ENCODE measurements at regions not wholly inside any gene's neighbourhood (a gene's known extent, or its start where the extent isn't known, plus 50 kb on each side); places are given as distances from the start of the nearest gene placed in this dataset.
"Not testable (repeated sequence)": the region's sequence is repeated elsewhere in the genome, so short reads cannot be mapped to it uniquely, and the experiment has no call there.

DNA sequence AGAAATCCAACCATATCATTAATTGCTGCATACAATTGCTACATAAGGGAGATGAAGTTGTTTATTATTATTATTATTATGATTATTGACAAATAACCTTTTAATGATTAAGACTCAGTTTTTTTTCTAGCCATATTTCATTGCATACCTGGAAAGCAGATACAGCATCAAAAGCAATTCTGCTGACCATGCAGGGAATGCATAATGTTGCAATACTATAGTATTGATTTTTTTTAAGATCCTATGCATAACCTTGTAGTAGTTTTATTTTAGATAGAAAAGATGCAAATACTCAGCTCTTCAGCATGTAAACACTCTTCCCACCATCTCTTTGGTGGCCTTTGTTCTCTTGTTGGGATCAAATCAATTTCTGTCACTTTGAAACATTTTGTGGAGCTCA is 300.9 kb upstream of the MAP3K7 start:
- DNase-seq: no peak

GRCh38 chr6:90885611-90886056 is 298.8 kb upstream of the MAP3K7 start:
- no peak for DNase-seq

GRCh38 chr6:90885137-90885536 is 298.3 kb upstream of the MAP3K7 start:
- DNase-seq: not testable (repeated sequence)

GRCh38 chr6:90877616-90878015 is 290.7 kb upstream of the MAP3K7 start:
- no peak for DNase-seq

DNA sequence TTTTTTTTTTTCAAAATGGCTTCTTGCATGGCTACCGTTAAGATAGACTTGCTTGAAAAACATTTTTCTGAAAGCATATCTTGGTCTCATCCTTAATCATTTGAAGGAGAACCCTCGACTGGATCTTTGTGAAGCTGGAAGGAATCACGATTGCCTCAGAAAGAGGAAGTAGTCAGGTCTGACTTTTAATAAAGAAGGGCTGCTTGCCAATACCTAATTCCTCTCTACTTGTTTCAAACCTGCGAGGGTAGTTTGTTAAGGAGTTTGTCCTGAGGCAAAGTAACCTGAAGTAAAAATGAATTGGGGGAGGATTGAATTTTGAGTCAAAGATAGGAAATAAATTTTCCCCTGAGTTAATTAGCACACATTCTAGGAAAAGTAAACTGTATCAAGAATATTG is 288.1 kb upstream of the MAP3K7 start:
- no peak for DNase-seq

DNA sequence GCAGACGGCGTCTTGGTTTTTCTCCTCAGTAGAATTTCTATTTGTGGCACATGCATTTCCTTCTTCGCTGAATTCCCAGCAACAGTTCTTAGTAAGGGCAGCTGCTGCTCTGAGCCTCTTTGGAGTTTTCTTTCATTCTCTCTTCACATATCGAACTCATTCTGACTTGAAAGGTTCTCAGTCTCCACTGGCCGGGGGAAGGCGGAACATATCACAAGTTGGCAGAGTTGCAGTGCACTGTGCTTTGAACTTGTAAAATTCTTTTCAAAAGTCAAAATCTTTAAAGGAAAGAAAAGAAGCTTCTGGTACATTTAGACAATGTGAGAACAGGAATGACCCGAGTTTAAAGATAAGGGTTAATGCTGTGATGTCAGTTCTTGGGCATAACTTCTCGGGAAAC is 286.1 kb upstream of the MAP3K7 start:
- no peak for DNase-seq

- DNase-seq: no peak
Measured at GRCh38 chr6:90870561-90870960, 283.7 kb upstream of the MAP3K7 start.

DNA sequence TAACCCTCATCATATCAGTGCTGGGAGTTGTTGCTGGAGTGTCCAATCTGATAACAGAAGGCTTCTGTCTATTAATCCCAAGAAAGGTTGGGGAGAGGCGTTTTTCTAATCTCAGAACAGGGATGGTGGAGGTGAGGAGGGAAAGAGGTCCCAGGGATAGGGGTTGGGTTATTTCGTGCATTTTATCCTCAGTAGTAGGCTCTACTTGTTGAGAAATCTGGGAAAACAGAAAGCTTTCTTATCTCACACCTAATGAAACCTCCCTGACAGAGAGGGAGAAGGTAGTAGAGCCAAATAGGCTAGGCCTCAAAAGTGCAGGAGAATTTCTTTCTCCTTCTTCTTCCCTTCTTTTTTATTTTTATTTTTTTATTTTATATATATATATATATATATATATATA is 281.8 kb upstream of the MAP3K7 start:
- no peak for DNase-seq

- no peak for DNase-seq
Measured at GRCh38 chr6:90868256-90868655, 281.4 kb upstream of the MAP3K7 start.

GRCh38 chr6:90865513-90865912 is 278.6 kb upstream of the MAP3K7 start:
- DNase-seq: no peak

GRCh38 chr6:90863043-90863442 is 276.2 kb upstream of the MAP3K7 start:
- DNase-seq: no peak

GRCh38 chr6:90860822-90861601 is 274.1 kb upstream of the MAP3K7 start:
- DNase-seq: no peak

- no peak for DNase-seq
Measured at GRCh38 chr6:90859612-90860011, 272.7 kb upstream of the MAP3K7 start.

DNA sequence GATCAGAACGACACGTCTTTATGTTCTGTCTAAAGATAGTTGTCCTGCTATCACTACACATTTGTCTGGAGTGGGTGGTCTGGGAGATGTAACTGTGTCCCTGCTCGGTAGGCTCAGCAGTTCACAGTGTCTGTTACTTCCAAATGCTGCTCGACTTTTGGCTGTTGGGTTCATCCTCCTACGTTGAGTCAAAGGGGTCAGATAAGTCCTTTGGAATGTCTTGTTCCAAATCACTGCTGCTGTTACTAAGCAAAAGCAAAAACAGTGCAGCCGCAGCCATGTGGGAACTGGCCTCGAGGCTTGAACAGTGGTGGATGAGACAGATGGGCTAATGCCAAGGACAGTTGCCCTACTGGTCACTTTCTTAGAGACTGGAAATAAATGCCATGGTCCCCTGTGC is 272.2 kb upstream of the MAP3K7 start:
- DNase-seq: no peak

- DNase-seq: no peak
Measured at GRCh38 chr6:90849686-90850085, 262.8 kb upstream of the MAP3K7 start.

- DNase-seq: no peak
Measured at GRCh38 chr6:90846824-90847223, 260.0 kb upstream of the MAP3K7 start.

- DNase-seq: no peak
Measured at GRCh38 chr6:90835596-90836212, 248.8 kb upstream of the MAP3K7 start.

GRCh38 chr6:90829311-90829710 is 242.4 kb upstream of the MAP3K7 start:
- no peak for DNase-seq

- DNase-seq: no peak
Measured at GRCh38 chr6:90820436-90820835, 233.6 kb upstream of the MAP3K7 start.

DNA sequence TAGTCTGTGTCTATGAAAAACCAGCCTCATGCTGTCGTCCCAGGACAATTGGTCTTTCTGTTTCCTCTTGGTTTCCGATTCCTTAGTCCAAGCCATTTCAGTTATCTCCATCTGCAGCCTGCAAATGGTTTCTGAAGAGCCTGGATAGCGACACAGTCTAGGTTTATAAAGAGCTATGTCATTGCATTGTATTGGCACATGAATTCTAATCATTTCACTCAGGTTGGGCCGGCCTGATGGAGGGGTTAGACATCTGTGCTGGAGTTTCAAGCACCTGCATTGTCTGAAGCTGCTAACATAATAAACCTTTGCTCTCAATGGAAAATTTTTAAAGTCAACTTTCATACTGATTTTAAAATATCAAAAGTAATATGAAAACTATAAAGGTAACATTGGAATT is 232.6 kb upstream of the MAP3K7 start:
- no peak for DNase-seq

- DNase-seq: no peak
Measured at GRCh38 chr6:90818163-90818562, 231.3 kb upstream of the MAP3K7 start.

DNA sequence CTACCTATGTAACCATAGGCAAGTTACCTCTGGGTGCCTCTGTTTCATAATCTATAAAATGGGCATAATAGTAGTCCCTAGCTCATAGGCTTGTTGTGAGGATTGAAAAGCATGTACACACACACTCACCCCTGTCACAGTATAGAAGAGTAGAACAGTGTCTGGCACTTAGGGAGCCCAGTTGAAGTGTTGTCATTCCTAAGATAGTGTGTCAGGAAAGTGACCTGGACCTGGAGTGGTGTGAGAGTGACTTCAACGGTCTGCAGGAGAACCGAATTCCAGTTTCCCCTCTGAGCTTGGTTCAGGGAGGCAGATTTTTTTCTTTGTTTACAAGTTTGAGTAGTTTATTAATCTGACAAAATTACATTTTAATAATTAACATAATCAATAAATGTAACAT is 229.9 kb upstream of the MAP3K7 start:
- DNase-seq: no peak

DNA sequence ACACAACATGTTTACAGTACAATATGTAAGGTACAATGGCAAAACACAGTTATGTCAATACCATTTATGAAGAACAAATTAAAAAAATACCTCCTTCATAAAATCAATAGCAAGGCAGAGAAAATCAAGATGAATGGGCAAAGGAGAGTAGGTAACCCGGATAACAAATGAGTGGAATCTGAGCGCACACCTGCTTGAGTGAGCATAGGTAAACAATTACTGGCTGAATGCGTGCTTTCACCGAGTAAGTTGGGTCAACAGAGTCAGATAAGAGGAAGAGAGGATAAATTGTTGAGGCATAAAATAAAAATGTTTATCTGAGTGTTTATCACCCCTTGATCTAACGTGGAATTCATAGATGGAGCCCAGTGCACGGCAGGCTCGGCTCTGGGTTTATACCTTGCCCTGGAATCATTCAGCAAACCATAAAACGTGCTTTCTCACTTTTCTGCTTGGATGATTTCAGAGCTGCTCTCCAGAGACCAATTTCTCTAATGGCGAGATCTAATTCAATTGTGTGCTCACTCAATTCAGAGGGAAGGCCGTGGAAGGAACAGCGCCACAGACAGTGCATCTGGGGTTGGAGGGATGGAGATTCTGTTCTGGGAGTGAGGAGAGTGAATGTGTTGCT is 224.8 kb upstream of the MAP3K7 start:
- DNase-seq: no peak

- no peak for DNase-seq
Measured at GRCh38 chr6:90809035-90809434, 222.2 kb upstream of the MAP3K7 start.

Data from activated CD8-positive, alpha-beta memory T cell treated with anti-CD3 and anti-CD28 coated beads for 24 hours (primary cell).